GM23338 (cell line): ENCODE measurements at regions not wholly inside any gene's neighbourhood (a gene's known extent, or its start where the extent isn't known, plus 50 kb on each side); places are given as distances from the start of the nearest gene placed in this dataset.

Experiments used
- ATAC-seq: fragments of 200-7000 bp; cut with Tn5 transposase; 3 replicates; pipeline ENCODE4 v1.9.1; 2020
- DNase-seq: peaks from one replicate; pipeline ENCODE4 v3.0.0-alpha.2; 2015; ENCODE audit warnings: low spot score
- H2AFZ ChIP-seq: fragments of 200-600 bp; sonication (generic); 2 replicates; pipeline ENCODE4 v1.8.0; 2016; ENCODE audit warnings: antibody characterized with exemption, mild to moderate bottlenecking, moderate library complexity
- H3F3A ChIP-seq: fragments of 200-600 bp; sonication (generic); replicated peaks from 2 replicates; pipeline ENCODE4 v1.8.0; 2017; ENCODE audit warnings: antibody characterized with exemption, mixed run types, low read depth
- H3K27ac ChIP-seq: fragments of 200-600 bp; sonication (generic); 2 replicates; pipeline ENCODE4 v1.6.1; 2016; ENCODE audit warnings: low read depth
- H3K27me3 ChIP-seq: fragments of 200-600 bp; sonication (generic); 2 replicates; pipeline ENCODE4 v1.8.0; 2016; ENCODE audit warnings: mild to moderate bottlenecking, mixed run types, moderate library complexity; ENCODE audit not compliant: insufficient read depth
- H3K36me3 ChIP-seq: fragments of 200-600 bp; sonication (generic); 2 replicates; pipeline ENCODE4 v1.8.0; 2016; ENCODE audit warnings: mild to moderate bottlenecking; ENCODE audit not compliant: insufficient read depth
- H3K4me1 ChIP-seq: fragments of 200-600 bp; sonication (generic); 2 replicates; pipeline ENCODE4 v1.8.0; 2016; ENCODE audit warnings: mild to moderate bottlenecking, moderate library complexity; ENCODE audit not compliant: insufficient read depth
- H3K4me2 ChIP-seq: fragments of 200-600 bp; sonication (generic); 2 replicates; pipeline ENCODE4 v1.7.1; 2017; ENCODE audit warnings: mixed run types
- H3K4me3 ChIP-seq: fragments of 200-600 bp; sonication (generic); 2 replicates; pipeline ENCODE4 v1.6.1; 2016; ENCODE audit warnings: mixed run types
- H3K79me2 ChIP-seq: fragments of 200-600 bp; sonication (generic); replicated peaks from 2 replicates; pipeline ENCODE4 v1.8.0; 2017; ENCODE audit warnings: mild to moderate bottlenecking; ENCODE audit not compliant: insufficient read depth
- H3K9me2 ChIP-seq: fragments of 200-600 bp; sonication (generic); 2 replicates; pipeline ENCODE4 v1.8.0; 2017; ENCODE audit not compliant: insufficient read depth
- H4K20me1 ChIP-seq: fragments of 200-600 bp; sonication (generic); replicated peaks from 2 replicates; pipeline ENCODE4 v1.8.0; 2017; ENCODE audit warnings: mild to moderate bottlenecking; ENCODE audit not compliant: insufficient read depth
- H3K27ac Mint-ChIP-seq: 2 replicates; pipeline ENCODE4 v1.8.0; 2020; ENCODE audit warnings: inconsistent platforms, mild to moderate bottlenecking, moderate library complexity, mixed read lengths
- H3K27me3 Mint-ChIP-seq: 3 replicates; pipeline ENCODE4 v1.8.0; 2022; ENCODE audit warnings: low read depth, mild to moderate bottlenecking, moderate library complexity, mixed read lengths, inconsistent platforms; ENCODE audit not compliant: insufficient read depth, poor library complexity
- H3K36me3 Mint-ChIP-seq: 3 replicates; pipeline ENCODE4 v1.8.0; 2021; ENCODE audit warnings: low read depth, mild to moderate bottlenecking, inconsistent platforms, moderate library complexity, mixed read lengths
- H3K4me1 Mint-ChIP-seq: 3 replicates; pipeline ENCODE4 v1.8.0; 2020; ENCODE audit warnings: mild to moderate bottlenecking, inconsistent platforms, mixed read lengths
- H3K4me3 Mint-ChIP-seq: 3 replicates; pipeline ENCODE4 v1.8.0; 2021; ENCODE audit warnings: moderate library complexity, mild to moderate bottlenecking, inconsistent platforms, mixed read lengths
- H3K9me3 Mint-ChIP-seq: 3 replicates; pipeline ENCODE4 v1.8.0; 2020; ENCODE audit warnings: moderate library complexity, mild to moderate bottlenecking, inconsistent platforms, mixed read lengths
- CREB1 ChIP-seq: fragments of 250-450 bp; sonication (Bioruptor Pico); IDR thresholded peaks from 2 replicates; pipeline ENCODE4 v1.5.0; 2020; ENCODE audit warnings: low read depth, mild to moderate bottlenecking, moderate library complexity
- CTCF ChIP-seq, 2 experiments: fragments of 200-600 bp in 1 of 2; sonication (generic) in 1 of 2; conservative IDR thresholded peaks; 2 replicates each; pipeline versions ENCODE4 v1.5.1 to v1.6.1; 2016 to 2017; ENCODE audit warnings: antibody characterized with exemption in 2 of 2, low read depth in 2 of 2, mild to moderate bottlenecking in 2 of 2, moderate library complexity in 1 of 2
- ETS1 ChIP-seq: IDR thresholded peaks from 2 replicates; pipeline ENCODE4 v1.6.1; 2016; ENCODE audit warnings: antibody characterized with exemption
- JUNB ChIP-seq: IDR thresholded peaks from one replicate; pipeline ENCODE4 v1.6.1; 2016; ENCODE audit warnings: antibody characterized with exemption; ENCODE audit not compliant: unreplicated experiment
- POLR2AphosphoS5 ChIP-seq: IDR thresholded peaks from 2 replicates; pipeline ENCODE4 v1.6.1; 2016; ENCODE audit warnings: antibody characterized with exemption, low read depth
- REST ChIP-seq: IDR thresholded peaks from one replicate; pipeline ENCODE4 v1.6.1; 2018; ENCODE audit warnings: antibody characterized with exemption; ENCODE audit not compliant: unreplicated experiment
- ZNF114 ChIP-seq: fragments of 250-450 bp; sonication (Bioruptor Pico); IDR thresholded peaks from 2 replicates; pipeline ENCODE4 v1.5.0; 2020; ENCODE audit warnings: mild to moderate bottlenecking, moderate library complexity
- ZNF331 ChIP-seq: fragments of 250-450 bp; sonication (Bioruptor Pico); IDR thresholded peaks from 2 replicates; pipeline ENCODE4 v1.5.0; 2020; ENCODE audit warnings: low read depth, mild to moderate bottlenecking, moderate library complexity
- ZNF462 ChIP-seq: fragments of 250-450 bp; sonication (Bioruptor Pico); IDR thresholded peaks from 2 replicates; pipeline ENCODE4 v1.5.0; 2020; ENCODE audit warnings: mild to moderate bottlenecking, moderate library complexity

GRCh38 chr1:114274621-114275317 is 121.1 kb upstream of the SYT6 start (continued):
- TF ChIP-seq ETS1 (no peak), POLR2AphosphoS5 (no peak), CTCF (conservative IDR thresholded peaks at IDR 0.05; ENCODE audit: low read depth in 2 of 2) (no peak), ZNF114 (CRISPR knock-in tag) (no peak), JUNB (no peak)

GRCh38 chr1:114272593-114272992 is 118.9 kb upstream of the SYT6 start:
- Histone ChIP-seq H3K4me2 (no peak overlapping the region), H4K20me1 (no peaks in the 10 kb centered on the region), H3K27me3 (peaks cover 3% of the 10 kb centered on the region; the same call in 1 of the 2 replicates), H3K4me3 (no peak overlapping the region), H3K4me1 (no peaks in the 10 kb centered on the region), H2AFZ (0 out of 2 replicates have a peak overlapping the region, but pooled peaks have one; percentile 35), H3K9me2 (0 out of 2 replicates have a peak, but pooled peaks cover 2% of the 10 kb centered on the region), H3F3A (no peaks in the 10 kb centered on the region), H3K79me2 (no peaks in the 10 kb centered on the region), H3K36me3 (no peaks in the 10 kb centered on the region), H3K27ac (no peak overlapping the region)
- H3K4me3 Mint-ChIP-seq = no peak overlapping the region
- H3K36me3 Mint-ChIP-seq = no peaks in the 10 kb centered on the region
- no peaks in the 10 kb centered on the region for H3K4me1 Mint-ChIP-seq
- no peak for DNase-seq
- H3K27ac Mint-ChIP-seq = no peak overlapping the region
- H3K27me3 Mint-ChIP-seq = peaks cover 2% of the 10 kb centered on the region
- ATAC-seq = no peak
- H3K9me3 Mint-ChIP-seq = no peaks in the 10 kb centered on the region
- TF ChIP-seq CTCF (conservative IDR thresholded peaks at IDR 0.05; ENCODE audit: low read depth in 2 of 2) (no peak), REST (no peak), CREB1 (CRISPR knock-in tag) (no peak), POLR2AphosphoS5 (no peak), ZNF462 (no peak), ZNF331 (CRISPR knock-in tag) (no peak)
